Vagina (tissue), 2 donors: ENCODE measurements at regions not wholly inside any gene's neighbourhood (a gene's known extent, or its start where the extent isn't known, plus 50 kb on each side); places are given as distances from the start of the nearest gene placed in this dataset.

ENCODE experiments used
- DNase-seq, 2 donors: peaks; one replicate each; pipeline ENCODE4 v3.0.0-alpha.2; 2017; ENCODE audit errors: extremely low spot score in 2 of 2
- H3K27ac ChIP-seq: fragments of 200-600 bp; sonication (generic); one replicate; pipeline ENCODE4 v1.5.1; 2019
- H3K27me3 ChIP-seq: fragments of 200-600 bp; sonication (generic); one replicate; pipeline ENCODE4 v1.5.1; 2019
- H3K36me3 ChIP-seq, 2 donors: fragments of 200-600 bp; sonication (generic); one replicate each; pipeline ENCODE4 v1.5.1; 2017 to 2019
- H3K4me1 ChIP-seq: fragments of 200-600 bp; sonication (generic); one replicate; pipeline ENCODE4 v1.5.1; 2019
- H3K4me3 ChIP-seq, 2 donors: fragments of 200-600 bp; sonication (generic); 1 replicate in 1 of 2; 2 replicates in 1 of 2; pipeline ENCODE4 v1.5.1; 2016 to 2019
- H3K9me3 ChIP-seq: fragments of 200-600 bp; sonication (generic); one replicate; pipeline ENCODE4 v1.5.1; 2019
- POLR2A ChIP-seq, 2 donors: fragments of 450-650 bp; IDR thresholded peaks; one replicate each; pipeline ENCODE4 v1.6.1; 2017; ENCODE audit warnings: antibody characterized with exemption in 2 of 2, mild to moderate bottlenecking in 2 of 2, moderate library complexity in 2 of 2
- POLR2AphosphoS5 ChIP-seq, 2 donors: sonication (generic); formaldehyde crosslinking; IDR thresholded peaks; one replicate each; pipeline ENCODE4 v1.9.0; 2017; ENCODE audit warnings: antibody characterized with exemption in 2 of 2, mild to moderate bottlenecking in 2 of 2, low read depth in 1 of 2; ENCODE audit not compliant: insufficient read depth in 1 of 2
- intact Hi-C: fragments of 100-400 bp; cut with DNase I; formaldehyde crosslinking; loops from one replicate; pipeline ENCODE4 v1.15.1; 2023
- TF ChIP-seq, protein P1 (sequence below), 3 experiments: fragments of 450-650 bp in 2 of 3; fragments of 200-600 bp in 1 of 3; sonication (generic) in 1 of 3; IDR thresholded peaks; one replicate each; pipeline ENCODE4 v1.5.1; 2017 to 2019; ENCODE audit warnings: antibody characterized with exemption in 3 of 3, mild to moderate bottlenecking in 2 of 3, moderate library complexity in 2 of 3

DNA sequence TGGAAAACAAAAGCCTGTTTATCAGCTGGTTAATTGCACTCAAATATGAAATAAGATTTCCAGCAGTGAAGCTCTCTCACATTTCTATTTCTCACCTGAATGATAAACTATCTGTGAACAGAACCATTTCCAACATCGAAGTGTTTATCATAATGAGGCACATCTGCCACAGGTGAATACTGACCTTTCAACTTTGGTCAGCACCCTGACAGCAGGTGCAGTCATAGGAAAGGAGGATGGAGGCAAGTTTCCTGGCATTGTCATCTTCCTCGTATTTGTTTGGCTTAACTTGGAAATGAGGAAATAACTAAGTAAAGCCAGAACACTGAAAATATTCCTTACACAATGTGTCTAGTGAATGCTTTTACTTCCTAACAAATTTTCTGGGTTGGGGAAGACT, 716.4 kb downstream of the NR2F1-AS1 start:
- no peaks in the 10 kb centered on the region for H3K27me3 ChIP-seq
- no peak overlapping the region for H3K4me3 ChIP-seq
- no peak for DNase-seq
- no peaks in the 10 kb centered on the region for H3K4me1 ChIP-seq
- no peak overlapping the region for H3K27ac ChIP-seq
- H3K9me3 ChIP-seq: no peaks in the 10 kb centered on the region
- intact Hi-C loops: no loop called here
- no peaks in the 10 kb centered on the region for H3K36me3 ChIP-seq
- TF ChIP-seq, protein P1, sequence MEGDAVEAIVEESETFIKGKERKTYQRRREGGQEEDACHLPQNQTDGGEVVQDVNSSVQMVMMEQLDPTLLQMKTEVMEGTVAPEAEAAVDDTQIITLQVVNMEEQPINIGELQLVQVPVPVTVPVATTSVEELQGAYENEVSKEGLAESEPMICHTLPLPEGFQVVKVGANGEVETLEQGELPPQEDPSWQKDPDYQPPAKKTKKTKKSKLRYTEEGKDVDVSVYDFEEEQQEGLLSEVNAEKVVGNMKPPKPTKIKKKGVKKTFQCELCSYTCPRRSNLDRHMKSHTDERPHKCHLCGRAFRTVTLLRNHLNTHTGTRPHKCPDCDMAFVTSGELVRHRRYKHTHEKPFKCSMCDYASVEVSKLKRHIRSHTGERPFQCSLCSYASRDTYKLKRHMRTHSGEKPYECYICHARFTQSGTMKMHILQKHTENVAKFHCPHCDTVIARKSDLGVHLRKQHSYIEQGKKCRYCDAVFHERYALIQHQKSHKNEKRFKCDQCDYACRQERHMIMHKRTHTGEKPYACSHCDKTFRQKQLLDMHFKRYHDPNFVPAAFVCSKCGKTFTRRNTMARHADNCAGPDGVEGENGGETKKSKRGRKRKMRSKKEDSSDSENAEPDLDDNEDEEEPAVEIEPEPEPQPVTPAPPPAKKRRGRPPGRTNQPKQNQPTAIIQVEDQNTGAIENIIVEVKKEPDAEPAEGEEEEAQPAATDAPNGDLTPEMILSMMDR (IDR thresholded peaks at IDR 0.05): no peak
- TF ChIP-seq POLR2A (IDR thresholded peaks at IDR 0.05) (no peak), POLR2AphosphoS5 (IDR thresholded peaks at IDR 0.05; ENCODE audit: insufficient read depth in 1 of 2, low read depth in 1 of 2) (no peak)

DNA sequence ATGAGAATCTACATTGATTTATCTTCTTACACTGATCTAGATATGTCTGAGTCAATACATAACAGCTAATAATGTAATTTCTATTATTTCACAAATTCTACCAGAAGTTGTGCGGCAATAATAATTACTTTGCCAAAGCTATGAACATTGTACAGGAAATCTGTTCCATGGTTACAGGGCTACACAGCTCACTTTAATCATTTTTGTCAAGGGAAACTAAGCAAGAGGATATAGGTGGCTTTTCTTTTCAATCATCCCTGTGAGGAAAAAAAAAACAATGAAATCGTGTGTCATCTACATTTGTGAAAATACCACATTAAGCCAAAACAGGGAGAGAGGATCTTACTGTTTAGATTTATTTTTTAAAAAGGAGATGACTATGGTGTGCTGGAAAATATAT, 717.4 kb downstream of the NR2F1-AS1 start:
- TF ChIP-seq, protein P1 (IDR thresholded peaks at IDR 0.05): no peak
- TF ChIP-seq POLR2A (IDR thresholded peaks at IDR 0.05): no peak
- TF ChIP-seq POLR2AphosphoS5 (IDR thresholded peaks at IDR 0.05; ENCODE audit: insufficient read depth in 1 of 2, low read depth in 1 of 2): no peak
- H3K4me3 ChIP-seq: no peak overlapping the region
- no peak overlapping the region for H3K27ac ChIP-seq
- no peaks in the 10 kb centered on the region for H3K4me1 ChIP-seq
- H3K27me3 ChIP-seq: no peaks in the 10 kb centered on the region
- intact Hi-C loops: no loop called here
- H3K9me3 ChIP-seq: no peaks in the 10 kb centered on the region
- no peak for DNase-seq
- H3K36me3 ChIP-seq: no peaks in the 10 kb centered on the region

DNA sequence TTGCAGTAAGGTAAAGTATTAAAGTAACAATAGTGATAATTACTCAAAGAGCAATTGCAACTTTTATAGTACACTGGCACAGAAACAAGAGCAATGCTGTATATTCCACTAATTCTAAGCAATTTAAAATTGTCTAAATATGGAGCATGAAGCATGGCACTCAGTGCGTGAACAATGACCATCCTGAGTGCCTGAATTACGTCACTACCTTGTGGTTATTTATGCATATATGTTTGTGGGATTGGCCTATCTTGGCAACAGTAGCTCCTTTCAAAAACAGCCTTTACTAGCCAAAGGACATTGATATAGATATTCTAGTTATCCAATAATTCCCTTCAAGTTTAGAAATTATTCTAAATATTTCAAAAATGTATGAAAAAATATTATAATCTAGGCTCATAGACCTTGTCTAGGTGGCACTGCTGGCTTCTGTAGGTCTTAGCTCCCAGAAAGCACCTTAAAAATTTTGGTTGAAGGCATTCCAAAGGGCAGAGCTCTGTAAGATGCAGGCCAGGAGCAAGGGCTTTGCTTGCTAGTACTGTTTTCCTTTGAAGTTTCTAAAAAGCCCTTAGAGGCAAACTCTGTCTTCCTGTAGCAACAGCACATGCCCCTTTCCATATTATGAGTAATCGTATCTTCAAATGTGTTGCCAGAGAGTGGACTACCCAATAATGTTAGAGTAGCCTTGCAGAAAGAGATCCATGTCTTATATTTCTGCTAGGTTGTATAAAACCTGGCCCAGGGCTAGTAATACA, 719.3 kb downstream of the NR2F1-AS1 start:
- DNase-seq: no peak
- no peaks in the 10 kb centered on the region for H3K4me1 ChIP-seq
- TF ChIP-seq, protein P1 (IDR thresholded peaks at IDR 0.05): no peak
- TF ChIP-seq POLR2AphosphoS5 (IDR thresholded peaks at IDR 0.05; ENCODE audit: insufficient read depth in 1 of 2, low read depth in 1 of 2): no peak
- TF ChIP-seq POLR2A (IDR thresholded peaks at IDR 0.05): no peak
- intact Hi-C loops: no loop called here
- H3K4me3 ChIP-seq: no peak overlapping the region
- H3K27ac ChIP-seq: no peak overlapping the region
- H3K9me3 ChIP-seq: no peaks in the 10 kb centered on the region
- no peaks in the 10 kb centered on the region for H3K27me3 ChIP-seq
- no peaks in the 10 kb centered on the region for H3K36me3 ChIP-seq

DNA sequence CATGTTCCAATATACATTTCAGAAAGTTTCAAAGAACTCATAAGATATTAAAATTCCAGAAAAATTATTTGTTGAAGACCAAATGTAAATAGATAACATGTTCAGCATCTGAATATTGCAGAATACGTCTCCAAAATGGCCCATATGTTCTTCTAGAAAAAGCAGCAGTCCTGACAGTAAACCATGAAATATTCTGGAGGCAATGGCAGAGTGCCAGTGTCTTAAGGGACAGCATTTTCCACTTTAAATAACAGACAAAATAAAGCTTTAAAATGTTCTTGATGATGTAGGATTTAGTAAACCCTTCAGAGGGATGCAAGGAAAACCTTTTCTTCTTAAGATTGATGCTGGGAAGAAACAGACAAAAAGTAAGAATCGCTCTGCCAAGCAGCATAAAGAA, 721.0 kb downstream of the NR2F1-AS1 start:
- Histone ChIP-seq H3K9me3 (no peaks in the 10 kb centered on the region), H3K4me3 (no peak overlapping the region), H3K36me3 (no peaks in the 10 kb centered on the region), H3K27ac (no peak overlapping the region), H3K4me1 (no peaks in the 10 kb centered on the region), H3K27me3 (no peaks in the 10 kb centered on the region)
- intact Hi-C loops: no loop called here
- DNase-seq: no peak
- TF ChIP-seq, protein P1 (IDR thresholded peaks at IDR 0.05): no peak
- TF ChIP-seq POLR2AphosphoS5 (IDR thresholded peaks at IDR 0.05; ENCODE audit: insufficient read depth in 1 of 2, low read depth in 1 of 2): no peak
- TF ChIP-seq POLR2A (IDR thresholded peaks at IDR 0.05): no peak

DNA sequence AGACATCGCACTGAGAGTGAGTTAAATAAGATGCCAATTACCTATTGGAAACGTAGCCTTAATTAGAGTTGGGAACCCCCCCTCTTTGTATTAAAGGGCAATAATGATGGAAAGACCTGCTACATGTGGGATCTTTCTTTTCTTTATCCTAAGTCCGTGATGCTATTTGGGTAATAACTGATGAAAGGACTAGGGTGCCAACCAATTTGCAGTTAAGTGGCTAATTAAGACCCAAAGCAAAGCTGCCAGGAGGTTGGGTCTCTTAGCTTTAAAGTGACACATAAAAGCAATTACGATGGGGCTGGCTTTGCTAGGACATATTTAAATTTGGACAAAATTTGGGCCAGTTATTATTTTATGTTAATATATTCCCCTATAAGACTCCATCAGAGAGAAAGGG, 728.8 kb downstream of the NR2F1-AS1 start:
- Histone ChIP-seq H3K36me3 (no peaks in the 10 kb centered on the region), H3K4me3 (no peak overlapping the region), H3K9me3 (no peaks in the 10 kb centered on the region), H3K27ac (no peak overlapping the region), H3K27me3 (no peaks in the 10 kb centered on the region), H3K4me1 (no peaks in the 10 kb centered on the region)
- TF ChIP-seq POLR2A (IDR thresholded peaks at IDR 0.05): no peak
- no peak for DNase-seq
- intact Hi-C loops: no loop called here
